ENCODE measurements at regions not wholly inside any gene's neighbourhood (a gene's known extent, or its start where the extent isn't known, plus 50 kb on each side); places are given as distances from the start of the nearest gene placed in this dataset.
A peak's percentile ranks its signal among the peaks of the same experiment; 100 is the strongest.

- FAIRE-seq, result peak; percentile 96
- peak overlapping the region; percentile 47 for H3K4me2 ChIP-seq (ENCODE audit: insufficient read depth, low read length)
- peaks cover 12% of the 10 kb centered on the region for H3K4me1 ChIP-seq (ENCODE audit: control insufficient read depth, extremely low read depth, insufficient read depth, low read length)
- BruUV-seq (replicated peaks), result no TSS peak
- no peaks in the 10 kb centered on the region for H3K36me3 ChIP-seq (ENCODE audit: control insufficient read depth in 2 of 2, extremely low read depth in 1 of 2, insufficient read depth in 2 of 2, low read length in 2 of 2)
- H3K27ac ChIP-seq (ENCODE audit: insufficient read depth, low read depth, low read length), result peak overlapping the region; percentile 83
- dilution Hi-C loops (cut with MboI; ENCODE audit: extremely low pct_ligation_motif_present, low sequenced_read_pairs) (no loop called here), intact Hi-C loops (cut with micrococcal nuclease) (loop anchor here (1.0 to 10.0 kb wide), 8 partner anchors 11 to 489 kb away; no protein-coding TSS in a partner anchor)
- H3K9me1 ChIP-seq (replicated peaks; ENCODE audit: control insufficient read depth, extremely low read depth, insufficient read depth, low read length), result no peaks in the 10 kb centered on the region
- no peaks in the 10 kb centered on the region for H3K27me3 ChIP-seq (ENCODE audit: control insufficient read depth in 2 of 2, insufficient read depth in 2 of 2, low read length in 2 of 2)
- H3K79me2 ChIP-seq (ENCODE audit: control insufficient read depth, insufficient read depth, low read length), result no peaks in the 10 kb centered on the region
- POLR2A ChIA-PET, result interaction anchor here (0.7 kb wide), 1 partner anchor 348 kb away, joined by 7 read pairs; no protein-coding TSS in a partner anchor
- H4K20me1 ChIP-seq (replicated peaks; ENCODE audit: control insufficient read depth, extremely low read depth, insufficient read depth, low read length), result no peaks in the 10 kb centered on the region
- CTCF ChIA-PET, result interaction anchor here (0.7 to 1.1 kb wide), 3 partner anchors 40 to 349 kb away, joined by 3 to 4 read pairs (median 3); no protein-coding TSS in a partner anchor
- peak overlapping the region; percentile 30 for H2AFZ ChIP-seq (ENCODE audit: low read depth, low read length)
- no peaks in the 10 kb centered on the region for H3K9me3 ChIP-seq (replicated peaks; ENCODE audit: control insufficient read depth, insufficient read depth, low read length)
- no peak overlapping the region for H3K4me3 ChIP-seq (replicated peaks in 1 of 3; ENCODE audit: insufficient read depth in 1 of 3, low read depth in 1 of 3, low read length in 3 of 3)
- peak; percentile 56 for TF ChIP-seq POLR2AphosphoS5 (IDR thresholded peaks at IDR 0.05; ENCODE audit: insufficient read depth, low read depth, low read length)
- TF ChIP-seq CTCF (IDR thresholded peaks at IDR 0.05; ENCODE audit: extremely low read depth in 1 of 2, insufficient read depth in 1 of 2, low read depth in 1 of 2, low read length in 2 of 2), result no peak
- peak; percentile 95 for TF ChIP-seq FOS (IDR thresholded peaks at IDR 0.05; ENCODE audit: borderline replicate concordance, insufficient read depth, low read length)
- peak; percentile 96 for TF ChIP-seq JUN (IDR thresholded peaks at IDR 0.05; ENCODE audit: borderline replicate concordance, insufficient read depth, insufficient read length, low read depth)
- DNase-seq (ENCODE audit: low read depth, low spot score), result peak; percentile 90
- peak overlapping the region; percentile 67 for H3K9ac ChIP-seq (replicated peaks; ENCODE audit: extremely low read depth, insufficient read depth, low read length)
Observed at GRCh38 chr5:125093776-125094175, 347.3 kb upstream of the ZNF608 start.

GRCh38 chr5:125100342-125100741 is 353.9 kb upstream of the ZNF608 start:
- H3K9ac ChIP-seq (replicated peaks; ENCODE audit: extremely low read depth, insufficient read depth, low read length), result no peak overlapping the region
- CTCF ChIA-PET, result no interaction called here
- POLR2A ChIA-PET, result no interaction called here
- BruUV-seq (replicated peaks), result no TSS peak
- dilution Hi-C loops (cut with MboI; ENCODE audit: extremely low pct_ligation_motif_present, low sequenced_read_pairs), result no loop called here
- FAIRE-seq (no peak), DNase-seq (ENCODE audit: low read depth, low spot score) (no peak)
- no peak overlapping the region for H2AFZ ChIP-seq (ENCODE audit: low read depth, low read length)
- H3K4me2 ChIP-seq (ENCODE audit: insufficient read depth, low read length), result no peak overlapping the region
- no peaks in the 10 kb centered on the region for H4K20me1 ChIP-seq (replicated peaks; ENCODE audit: control insufficient read depth, extremely low read depth, insufficient read depth, low read length)
- intact Hi-C loops (cut with micrococcal nuclease), result no loop called here
- no peaks in the 10 kb centered on the region for H3K36me3 ChIP-seq (ENCODE audit: control insufficient read depth in 2 of 2, extremely low read depth in 1 of 2, insufficient read depth in 2 of 2, low read length in 2 of 2)
- H3K9me3 ChIP-seq (replicated peaks; ENCODE audit: control insufficient read depth, insufficient read depth, low read length), result no peaks in the 10 kb centered on the region
- TF ChIP-seq POLR2A (IDR thresholded peaks at IDR 0.05; ENCODE audit: low read depth, low read length), result no peak
- TF ChIP-seq GATA2 (IDR thresholded peaks at IDR 0.05; ENCODE audit: insufficient read depth, insufficient read length, low read depth, low read length), result no peak
- TF ChIP-seq MYC (IDR thresholded peaks at IDR 0.05; ENCODE audit: low read depth, low read length), result no peak
- no peak for TF ChIP-seq EZH2 (IDR thresholded peaks at IDR 0.05; ENCODE audit: borderline replicate concordance, low read depth, low read length, severe bottlenecking)
- no peak for TF ChIP-seq FOS (IDR thresholded peaks at IDR 0.05; ENCODE audit: borderline replicate concordance, insufficient read depth, low read length)
- no peak for TF ChIP-seq CTCF (IDR thresholded peaks at IDR 0.05; ENCODE audit: extremely low read depth in 1 of 2, insufficient read depth in 1 of 2, low read depth in 1 of 2, low read length in 2 of 2)
- TF ChIP-seq JUN (IDR thresholded peaks at IDR 0.05; ENCODE audit: borderline replicate concordance, insufficient read depth, insufficient read length, low read depth), result no peak
- TF ChIP-seq POLR2AphosphoS5 (IDR thresholded peaks at IDR 0.05; ENCODE audit: insufficient read depth, low read depth, low read length), result no peak
- TF ChIP-seq MAX (IDR thresholded peaks at IDR 0.05; ENCODE audit: insufficient read depth, insufficient read length), result no peak
- H3K4me3 ChIP-seq (replicated peaks in 1 of 3; ENCODE audit: insufficient read depth in 1 of 3, low read depth in 1 of 3, low read length in 3 of 3), result no peak overlapping the region
- no peaks in the 10 kb centered on the region for H3K9me1 ChIP-seq (replicated peaks; ENCODE audit: control insufficient read depth, extremely low read depth, insufficient read depth, low read length)
- no peak overlapping the region for H3K27ac ChIP-seq (ENCODE audit: insufficient read depth, low read depth, low read length)
- no peaks in the 10 kb centered on the region for H3K79me2 ChIP-seq (ENCODE audit: control insufficient read depth, insufficient read depth, low read length)
- H3K27me3 ChIP-seq (ENCODE audit: control insufficient read depth in 2 of 2, insufficient read depth in 2 of 2, low read length in 2 of 2), result no peaks in the 10 kb centered on the region
- peaks cover 5% of the 10 kb centered on the region for H3K4me1 ChIP-seq (ENCODE audit: control insufficient read depth, extremely low read depth, insufficient read depth, low read length)

Measured in endothelial cell of umbilical vein (primary cell).